ENCODE measurements at regions not wholly inside any gene's neighbourhood (a gene's known extent, or its start where the extent isn't known, plus 50 kb on each side); places are given as distances from the start of the nearest gene placed in this dataset.
"Not testable (repeated sequence)": the region's sequence is repeated elsewhere in the genome, so short reads cannot be mapped to it uniquely, and the experiment has no call there.

DNA sequence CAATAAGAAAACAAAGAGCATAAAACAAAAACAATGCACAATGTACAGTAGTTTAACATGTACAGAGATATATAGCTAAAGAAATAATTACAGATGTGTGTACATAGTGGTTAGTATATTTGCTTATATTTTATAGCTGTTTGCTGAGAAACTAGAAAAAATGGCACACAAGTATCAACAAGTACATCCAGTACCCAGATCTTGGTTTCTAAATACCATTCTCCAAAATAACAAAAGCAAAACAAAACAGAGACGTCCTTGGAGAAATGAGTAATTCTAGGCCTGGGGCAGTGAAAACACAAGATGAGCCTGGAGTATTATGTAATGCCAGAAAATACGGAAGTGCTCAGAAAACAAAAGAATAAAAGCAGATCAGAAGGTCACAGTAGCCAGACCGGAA, 189.6 kb downstream of the TMEM47 start:
- intact Hi-C loops (cut with DNase I), result no loop called here
- H3K27ac ChIP-seq (ENCODE audit: low read depth in 1 of 2, low read length in 2 of 2), result no peak overlapping the region
- no peaks in the 10 kb centered on the region for H3K36me3 ChIP-seq (ENCODE audit: control insufficient read depth in 1 of 2, insufficient read depth in 2 of 2, low read length in 1 of 2)
- no peak for DNase-seq
- no peak overlapping the region for H3K4me3 ChIP-seq (ENCODE audit: low read length in 2 of 2)
- no peaks in the 10 kb centered on the region for H3K4me1 ChIP-seq (ENCODE audit: control insufficient read depth in 1 of 2, insufficient read depth in 2 of 2, low read length in 2 of 2)
- 29 to 50% methylated on average over 3 of the region's 3 CpGs for WGBS, 2 donors
- H3K27me3 ChIP-seq (ENCODE audit: control insufficient read depth in 1 of 2, insufficient read depth in 2 of 2, low read length in 1 of 2), result no peaks in the 10 kb centered on the region
- H3K9me3 ChIP-seq (ENCODE audit: control insufficient read depth, low read length), result no peaks in the 10 kb centered on the region
- ATAC-seq (ENCODE audit: low FRiP score), result no peak

DNA sequence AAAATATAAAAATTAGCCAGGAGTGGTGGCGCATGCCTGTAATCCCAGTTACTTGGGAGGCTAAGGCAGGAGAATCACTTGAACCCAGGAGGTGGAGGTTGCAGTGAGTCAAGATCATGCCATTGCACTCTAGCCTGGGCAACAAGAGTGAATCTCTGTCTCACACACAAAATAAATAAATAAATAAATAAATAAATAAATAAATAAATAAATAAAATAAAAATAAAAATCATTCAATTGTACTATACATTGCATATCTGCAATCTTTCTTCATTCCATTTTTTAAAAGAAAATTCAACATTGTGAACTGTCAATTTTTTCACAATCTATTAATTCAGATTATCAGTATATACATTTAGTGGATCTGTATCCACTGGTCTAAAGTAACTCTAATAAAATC, 193.9 kb downstream of the TMEM47 start:
- WGBS, 2 donors, result 96 to 100% methylated on average over 1 of the region's 1 CpG
- H3K36me3 ChIP-seq (ENCODE audit: control insufficient read depth in 1 of 2, insufficient read depth in 2 of 2, low read length in 1 of 2); ATAC-seq (ENCODE audit: low FRiP score); H3K9me3 ChIP-seq (ENCODE audit: control insufficient read depth, low read length); H3K4me3 ChIP-seq (ENCODE audit: low read length in 2 of 2); DNase-seq; H3K4me1 ChIP-seq (ENCODE audit: control insufficient read depth in 1 of 2, insufficient read depth in 2 of 2, low read length in 2 of 2); H3K27ac ChIP-seq (ENCODE audit: low read depth in 1 of 2, low read length in 2 of 2); intact Hi-C loops (cut with DNase I); H3K27me3 ChIP-seq (ENCODE audit: control insufficient read depth in 1 of 2, insufficient read depth in 2 of 2, low read length in 1 of 2): not testable (repeated sequence)

DNA sequence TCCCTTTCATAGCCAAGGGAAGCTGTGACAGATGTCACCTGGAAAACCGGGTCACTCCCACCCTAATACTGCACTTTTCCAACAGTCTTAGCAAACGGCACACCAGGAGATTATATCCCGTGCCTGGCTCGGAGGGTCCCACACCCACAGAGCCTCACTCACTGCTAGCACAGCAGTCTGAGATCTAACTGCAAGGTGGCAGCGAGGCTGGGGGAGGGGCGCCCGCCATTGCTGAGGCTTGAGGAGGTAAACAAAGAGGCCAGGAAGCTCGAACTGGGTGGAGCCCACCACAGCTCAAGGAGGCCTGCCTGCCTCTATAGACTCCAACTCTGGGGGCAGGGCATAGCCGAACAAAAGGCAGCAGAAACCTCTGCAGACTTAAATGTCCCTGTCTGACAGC, 199.2 kb downstream of the TMEM47 start:
- H3K9me3 ChIP-seq (ENCODE audit: control insufficient read depth, low read length); intact Hi-C loops (cut with DNase I); H3K4me1 ChIP-seq (ENCODE audit: control insufficient read depth in 1 of 2, insufficient read depth in 2 of 2, low read length in 2 of 2); H3K36me3 ChIP-seq (ENCODE audit: control insufficient read depth in 1 of 2, insufficient read depth in 2 of 2, low read length in 1 of 2); H3K27me3 ChIP-seq (ENCODE audit: control insufficient read depth in 1 of 2, insufficient read depth in 2 of 2, low read length in 1 of 2); DNase-seq; H3K27ac ChIP-seq (ENCODE audit: low read depth in 1 of 2, low read length in 2 of 2); ATAC-seq (ENCODE audit: low FRiP score); H3K4me3 ChIP-seq (ENCODE audit: low read length in 2 of 2): not testable (repeated sequence)
- 77 to 93% methylated on average over 8 to 9 of the region's 9 CpGs for WGBS, 2 donors

DNA sequence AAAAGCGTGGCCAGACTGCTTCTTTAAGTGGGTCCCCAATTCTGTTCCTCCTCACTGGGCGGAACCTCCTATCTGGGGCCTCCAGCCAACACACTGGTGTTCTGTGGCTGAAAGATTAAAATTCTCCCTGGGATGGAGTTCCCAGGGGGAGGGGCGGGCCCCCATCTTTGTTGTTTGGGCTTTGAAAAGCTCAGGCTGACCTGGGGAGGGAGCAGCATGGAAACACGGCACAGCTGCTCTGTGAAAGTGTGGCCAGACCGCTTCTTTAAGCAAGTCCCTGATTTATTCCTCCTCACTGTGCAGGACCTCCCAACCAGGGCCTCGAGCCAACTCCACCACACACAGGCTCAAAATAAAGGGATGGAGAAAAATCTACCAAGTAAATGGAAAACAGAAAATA, 219.5 kb downstream of the TMEM47 start:
- Histone ChIP-seq H3K27ac (ENCODE audit: low read depth in 1 of 2, low read length in 2 of 2) (no peak overlapping the region), H3K36me3 (ENCODE audit: control insufficient read depth in 1 of 2, insufficient read depth in 2 of 2, low read length in 1 of 2) (no peaks in the 10 kb centered on the region)
- WGBS, 2 donors, result 32 to 40% methylated on average over 6 of the region's 6 CpGs

DNA sequence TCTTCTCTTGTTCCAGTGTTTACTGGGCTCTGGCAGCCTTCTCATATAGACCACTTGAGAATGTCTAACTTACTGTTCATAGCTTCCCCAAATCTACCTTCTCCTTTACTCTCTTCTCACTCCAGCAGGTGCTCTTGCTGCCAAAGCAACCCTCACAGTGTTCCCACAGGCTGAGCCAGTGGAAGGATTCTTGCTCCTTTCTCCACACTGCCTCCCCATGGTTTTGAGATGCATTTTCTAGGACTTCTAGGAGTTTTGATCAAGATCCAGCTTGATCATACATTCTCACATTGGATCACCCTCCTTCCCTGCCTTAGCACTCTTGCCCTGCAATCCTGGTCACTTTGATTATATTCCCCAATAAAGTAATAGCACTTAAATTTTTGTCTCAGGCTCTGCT, 230.8 kb downstream of the TMEM47 start:
- H3K4me1 ChIP-seq (ENCODE audit: control insufficient read depth in 1 of 2, insufficient read depth in 2 of 2, low read length in 2 of 2), result no peaks in the 10 kb centered on the region
- H3K4me3 ChIP-seq (ENCODE audit: low read length in 2 of 2), result no peak overlapping the region
- H3K27ac ChIP-seq (ENCODE audit: low read depth in 1 of 2, low read length in 2 of 2), result no peak overlapping the region
- no peaks in the 10 kb centered on the region for H3K9me3 ChIP-seq (ENCODE audit: control insufficient read depth, low read length)
- no peaks in the 10 kb centered on the region for H3K36me3 ChIP-seq (ENCODE audit: control insufficient read depth in 1 of 2, insufficient read depth in 2 of 2, low read length in 1 of 2)
- DNase-seq (no peak), ATAC-seq (ENCODE audit: low FRiP score) (no peak)
- no peaks in the 10 kb centered on the region for H3K27me3 ChIP-seq (ENCODE audit: control insufficient read depth in 1 of 2, insufficient read depth in 2 of 2, low read length in 1 of 2)
- intact Hi-C loops (cut with DNase I), result no loop called here

More for the DNA sequence above, 219.5 kb downstream of the TMEM47 start:
- intact Hi-C loops (cut with DNase I), result no loop called here
- Histone ChIP-seq H3K4me3 (ENCODE audit: low read length in 2 of 2) (no peak overlapping the region), H3K4me1 (ENCODE audit: control insufficient read depth in 1 of 2, insufficient read depth in 2 of 2, low read length in 2 of 2) (no peaks in the 10 kb centered on the region), H3K27me3 (ENCODE audit: control insufficient read depth in 1 of 2, insufficient read depth in 2 of 2, low read length in 1 of 2) (no peaks in the 10 kb centered on the region), H3K9me3 (ENCODE audit: control insufficient read depth, low read length) (no peaks in the 10 kb centered on the region)
- ATAC-seq (ENCODE audit: low FRiP score), result no peak
- peak in 1 of 2 donors; percentile 39 for DNase-seq

DNA sequence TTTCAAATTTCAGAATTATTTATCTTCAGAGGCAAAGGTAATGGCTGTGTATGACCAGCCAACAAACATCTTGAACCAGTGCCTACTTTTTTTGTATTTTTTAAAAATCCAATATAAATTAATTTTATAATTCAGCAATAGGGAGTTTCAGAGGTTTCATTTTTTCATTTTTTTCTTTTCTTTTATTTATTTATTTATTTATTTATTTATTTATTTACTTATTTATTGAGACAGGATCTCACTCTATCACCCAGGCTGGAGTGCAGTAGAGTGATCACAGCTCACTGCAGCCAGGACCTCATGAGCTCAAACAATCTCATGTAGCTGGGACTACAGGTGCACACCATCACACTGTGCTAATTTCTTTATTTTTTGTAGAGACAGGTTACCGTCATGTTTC, 250.5 kb downstream of the TMEM47 start:
- H3K9me3 ChIP-seq (ENCODE audit: control insufficient read depth, low read length), result no peaks in the 10 kb centered on the region
- H3K4me1 ChIP-seq (ENCODE audit: control insufficient read depth in 1 of 2, insufficient read depth in 2 of 2, low read length in 2 of 2), result peaks cover 2% of the 10 kb centered on the region in 2 donors
- H3K4me3 ChIP-seq (ENCODE audit: low read length in 2 of 2), result no peak overlapping the region
- H3K27me3 ChIP-seq (ENCODE audit: control insufficient read depth in 1 of 2, insufficient read depth in 2 of 2, low read length in 1 of 2), result no peaks in the 10 kb centered on the region
- ATAC-seq (ENCODE audit: low FRiP score) (no peak), DNase-seq (no peak)
- no peaks in the 10 kb centered on the region for H3K36me3 ChIP-seq (ENCODE audit: control insufficient read depth in 1 of 2, insufficient read depth in 2 of 2, low read length in 1 of 2)
- H3K27ac ChIP-seq (ENCODE audit: low read depth in 1 of 2, low read length in 2 of 2), result no peak overlapping the region
- intact Hi-C loops (cut with DNase I), result no loop called here
- WGBS, 2 donors, result 80 to 94% methylated on average over 1 of the region's 1 CpG

DNA sequence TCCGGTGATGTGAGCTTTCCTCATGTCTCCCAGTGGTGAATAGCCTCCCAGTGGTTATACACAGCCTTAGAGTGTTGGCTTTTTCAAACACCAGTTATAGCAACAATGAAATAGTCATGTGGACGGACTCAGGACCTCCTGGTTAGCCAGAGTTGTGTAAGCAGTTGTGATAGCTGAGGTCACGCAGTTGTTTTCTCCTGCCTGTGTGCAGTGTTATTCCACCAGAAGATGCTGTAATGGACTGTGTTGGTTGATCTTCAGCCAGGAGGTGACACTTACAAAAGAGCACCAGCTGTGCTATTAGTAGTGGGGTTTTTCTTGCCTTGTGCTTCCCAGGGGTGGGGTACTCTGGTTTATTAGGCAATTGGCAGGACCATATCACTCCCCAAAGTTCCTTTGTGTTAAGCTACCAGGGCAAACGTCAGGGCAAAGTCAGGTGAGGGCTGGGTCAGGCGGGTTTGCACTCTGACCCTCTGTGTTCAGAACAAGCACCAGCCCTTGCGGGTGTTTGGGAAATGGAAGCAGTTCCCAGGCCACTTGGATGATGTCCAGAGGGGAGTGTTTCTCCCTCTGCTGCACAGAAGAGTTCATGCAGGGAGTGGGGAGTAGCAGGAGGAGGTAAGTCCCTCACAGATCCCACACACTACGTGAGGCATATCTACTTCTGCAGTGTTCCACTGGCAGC, 252.6 kb downstream of the TMEM47 start:
- Histone ChIP-seq H3K27ac (ENCODE audit: low read depth in 1 of 2, low read length in 2 of 2) (no peak overlapping the region), H3K27me3 (ENCODE audit: control insufficient read depth in 1 of 2, insufficient read depth in 2 of 2, low read length in 1 of 2) (no peaks in the 10 kb centered on the region), H3K4me1 (ENCODE audit: control insufficient read depth in 1 of 2, insufficient read depth in 2 of 2, low read length in 2 of 2) (peaks cover 2% of the 10 kb centered on the region in 2 donors), H3K9me3 (ENCODE audit: control insufficient read depth, low read length) (no peaks in the 10 kb centered on the region), H3K36me3 (ENCODE audit: control insufficient read depth in 1 of 2, insufficient read depth in 2 of 2, low read length in 1 of 2) (no peaks in the 10 kb centered on the region), H3K4me3 (ENCODE audit: low read length in 2 of 2) (no peak overlapping the region)
- intact Hi-C loops (cut with DNase I), result no loop called here
- 48 to 57% methylated on average over 7 of the region's 7 CpGs for WGBS, 2 donors
- DNase-seq (no peak), ATAC-seq (ENCODE audit: low FRiP score) (peak; percentile 36)

DNA sequence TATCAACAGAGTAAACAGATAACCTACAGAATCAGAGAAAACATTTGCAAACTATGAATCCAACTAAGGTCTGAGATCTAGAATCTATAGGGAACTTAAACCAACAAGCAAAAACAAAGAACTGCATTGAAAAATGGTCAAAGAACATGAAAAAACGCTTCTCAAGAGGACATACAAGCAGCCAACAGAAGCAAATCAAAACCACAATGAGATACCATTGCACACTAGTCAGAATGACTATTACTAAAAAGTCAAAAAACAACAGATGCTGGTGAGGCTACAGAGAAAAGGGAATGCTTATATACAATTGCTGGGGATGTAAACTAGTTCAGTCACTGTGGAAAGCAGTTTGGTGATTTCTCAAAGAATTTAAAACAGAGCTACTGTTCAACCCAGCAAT, 255.7 kb downstream of the TMEM47 start:
- Histone ChIP-seq H3K36me3 (ENCODE audit: control insufficient read depth in 1 of 2, insufficient read depth in 2 of 2, low read length in 1 of 2) (no peaks in the 10 kb centered on the region), H3K4me3 (ENCODE audit: low read length in 2 of 2) (no peak overlapping the region), H3K27me3 (ENCODE audit: control insufficient read depth in 1 of 2, insufficient read depth in 2 of 2, low read length in 1 of 2) (no peaks in the 10 kb centered on the region), H3K4me1 (ENCODE audit: control insufficient read depth in 1 of 2, insufficient read depth in 2 of 2, low read length in 2 of 2) (peaks cover 2% of the 10 kb centered on the region in 2 donors), H3K9me3 (ENCODE audit: control insufficient read depth, low read length) (no peaks in the 10 kb centered on the region), H3K27ac (ENCODE audit: low read depth in 1 of 2, low read length in 2 of 2) (no peak overlapping the region)
- ATAC-seq (ENCODE audit: low FRiP score) (no peak), DNase-seq (no peak)
- intact Hi-C loops (cut with DNase I), result no loop called here
- WGBS, 2 donors, result 24 to 48% methylated on average over 1 of the region's 1 CpG

DNA sequence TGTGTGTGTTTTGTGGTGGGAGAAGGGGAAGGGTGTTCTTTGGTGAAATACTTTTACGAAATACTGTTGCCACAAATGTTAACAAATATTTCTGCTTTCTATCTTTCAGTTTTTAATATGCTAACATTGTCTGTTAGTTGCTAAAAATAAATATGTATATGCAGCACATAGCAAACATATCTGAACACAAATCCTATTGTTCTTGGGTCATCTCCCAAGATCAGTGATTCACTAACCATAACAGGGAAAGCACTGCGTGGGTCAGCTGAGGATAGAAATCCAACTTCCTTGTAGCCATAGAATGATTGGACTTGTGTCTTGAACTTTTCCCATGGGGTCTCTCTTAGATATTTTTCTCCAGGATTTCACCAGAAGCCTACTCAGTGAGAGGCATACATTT, 250.3 kb upstream of the FAM47A start:
- no peak for DNase-seq
- Histone ChIP-seq H3K36me3 (ENCODE audit: control insufficient read depth in 1 of 2, insufficient read depth in 2 of 2, low read length in 1 of 2) (no peaks in the 10 kb centered on the region), H3K27me3 (ENCODE audit: control insufficient read depth in 1 of 2, insufficient read depth in 2 of 2, low read length in 1 of 2) (no peaks in the 10 kb centered on the region), H3K27ac (ENCODE audit: low read depth in 1 of 2, low read length in 2 of 2) (no peak overlapping the region), H3K9me3 (ENCODE audit: control insufficient read depth, low read length) (no peaks in the 10 kb centered on the region), H3K4me1 (ENCODE audit: control insufficient read depth in 1 of 2, insufficient read depth in 2 of 2, low read length in 2 of 2) (no peaks in the 10 kb centered on the region), H3K4me3 (ENCODE audit: low read length in 2 of 2) (no peak overlapping the region)
- WGBS, 2 donors, result 6 to 31% methylated on average over 2 of the region's 2 CpGs
- no peak for ATAC-seq (ENCODE audit: low FRiP score)
- intact Hi-C loops (cut with DNase I), result no loop called here
